ENCODE measurements at regions not wholly inside any gene's neighbourhood (a gene's known extent, or its start where the extent isn't known, plus 50 kb on each side); places are given as distances from the start of the nearest gene placed in this dataset.

DNA sequence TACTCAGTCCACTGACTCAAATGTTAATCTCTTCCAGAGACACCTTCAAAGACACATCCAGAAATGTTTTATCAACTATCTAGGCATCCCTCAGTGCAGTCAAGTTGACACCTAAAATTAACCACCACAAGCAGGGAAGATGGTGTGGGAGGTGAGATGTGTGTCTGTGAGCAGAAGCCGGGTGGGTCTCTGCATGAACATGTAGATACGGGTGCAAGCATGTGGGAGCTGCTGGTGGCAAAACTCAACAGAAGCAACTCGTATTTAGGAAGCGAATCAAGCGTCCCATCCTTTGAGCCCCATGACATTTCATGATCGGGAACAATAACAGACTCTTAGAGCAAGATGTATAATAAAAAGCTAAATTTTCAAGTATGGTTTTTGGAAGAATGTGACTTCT lies 110.0 kb upstream of the C14orf180 start:
- Histone ChIP-seq H3F3A (ENCODE audit: insufficient read depth, low read length, poor library complexity, severe bottlenecking) (no peaks in the 10 kb centered on the region), H4K20me1 (ENCODE audit: insufficient read depth) (no peaks in the 10 kb centered on the region), H3K79me2 (replicated peaks; ENCODE audit: insufficient read depth, low read length) (no peaks in the 10 kb centered on the region), H3K4me3 (ENCODE audit: low read length) (no peak overlapping the region), H3K27me3 (ENCODE audit: insufficient read depth, low read depth, low read length) (no peaks in the 10 kb centered on the region), H3K9me3 (ENCODE audit: low read length) (no peaks in the 10 kb centered on the region), H3K4me2 (ENCODE audit: low read length) (no peak overlapping the region), H3K9ac (ENCODE audit: low read length) (no peak overlapping the region), H3K27ac (ENCODE audit: low read length) (no peak overlapping the region), H2AFZ (ENCODE audit: low read depth, low read length) (no peak overlapping the region), H3K36me3 (ENCODE audit: insufficient read depth, low read length) (no peaks in the 10 kb centered on the region), H3K9me2 (ENCODE audit: insufficient read depth, low read length) (no peaks in the 10 kb centered on the region)
- TF ChIP-seq SMC3 (conservative IDR thresholded peaks at IDR 0.05; ENCODE audit: poor library complexity): no peak
- TF ChIP-seq EZH2 (IDR thresholded peaks at IDR 0.05; ENCODE audit: borderline replicate concordance, insufficient read depth, low read length, poor library complexity, severe bottlenecking): no peak
- no peak for TF ChIP-seq REST (IDR thresholded peaks at IDR 0.05; ENCODE audit: borderline replicate concordance)
- no peak for TF ChIP-seq CTCF (IDR thresholded peaks at IDR 0.05; ENCODE audit: poor library complexity, severe bottlenecking)
- no peak for TF ChIP-seq RAD21 (conservative IDR thresholded peaks at IDR 0.05)
- TF ChIP-seq POLR2AphosphoS5 (IDR thresholded peaks at IDR 0.05): no peak
- TF ChIP-seq TAF1 (IDR thresholded peaks at IDR 0.05; ENCODE audit: low read depth): no peak
- no peak for TF ChIP-seq MXI1 (conservative IDR thresholded peaks at IDR 0.05; ENCODE audit: poor library complexity, severe bottlenecking)
- TF ChIP-seq EP300 (conservative IDR thresholded peaks at IDR 0.05; ENCODE audit: poor library complexity, severe bottlenecking): no peak

DNA sequence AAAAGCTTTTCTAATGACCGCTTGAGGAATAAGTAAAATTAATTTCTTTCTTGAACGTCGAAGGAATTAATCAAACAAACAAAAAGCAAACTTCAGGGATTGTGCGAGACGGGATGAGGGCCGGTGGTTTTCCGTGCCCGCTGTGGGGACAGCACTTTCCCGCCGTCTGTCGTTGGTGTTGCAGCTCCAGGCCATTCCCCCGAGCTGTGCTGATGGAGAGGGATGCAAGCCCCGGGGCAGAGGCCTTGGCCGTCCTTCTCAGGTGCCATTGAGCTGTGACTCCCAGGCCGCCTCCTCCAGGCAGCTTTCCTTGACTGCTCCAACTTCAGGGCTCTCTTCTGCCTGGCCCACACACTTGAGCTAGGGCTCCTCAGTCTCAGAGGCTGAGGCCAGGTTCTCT lies 109.0 kb upstream of the C14orf180 start:
- Histone ChIP-seq H3K9me3 (ENCODE audit: low read length) (no peaks in the 10 kb centered on the region), H3K79me2 (replicated peaks; ENCODE audit: insufficient read depth, low read length) (no peaks in the 10 kb centered on the region), H3K27me3 (ENCODE audit: insufficient read depth, low read depth, low read length) (no peaks in the 10 kb centered on the region), H2AFZ (ENCODE audit: low read depth, low read length) (no peak overlapping the region), H3K9ac (ENCODE audit: low read length) (no peak overlapping the region), H3K36me3 (ENCODE audit: insufficient read depth, low read length) (no peaks in the 10 kb centered on the region), H4K20me1 (ENCODE audit: insufficient read depth) (no peaks in the 10 kb centered on the region), H3K4me3 (ENCODE audit: low read length) (no peak overlapping the region), H3F3A (ENCODE audit: insufficient read depth, low read length, poor library complexity, severe bottlenecking) (no peaks in the 10 kb centered on the region), H3K9me2 (ENCODE audit: insufficient read depth, low read length) (no peaks in the 10 kb centered on the region), H3K4me2 (ENCODE audit: low read length) (no peak overlapping the region), H3K27ac (ENCODE audit: low read length) (no peak overlapping the region)
- TF ChIP-seq CTCF (IDR thresholded peaks at IDR 0.05; ENCODE audit: poor library complexity, severe bottlenecking): no peak
- TF ChIP-seq REST (IDR thresholded peaks at IDR 0.05; ENCODE audit: borderline replicate concordance): no peak
- TF ChIP-seq RAD21 (conservative IDR thresholded peaks at IDR 0.05): no peak
- TF ChIP-seq EZH2 (IDR thresholded peaks at IDR 0.05; ENCODE audit: borderline replicate concordance, insufficient read depth, low read length, poor library complexity, severe bottlenecking): no peak
- TF ChIP-seq EP300 (conservative IDR thresholded peaks at IDR 0.05; ENCODE audit: poor library complexity, severe bottlenecking): no peak
- TF ChIP-seq POLR2AphosphoS5 (IDR thresholded peaks at IDR 0.05): no peak
- TF ChIP-seq MXI1 (conservative IDR thresholded peaks at IDR 0.05; ENCODE audit: poor library complexity, severe bottlenecking): no peak
- no peak for TF ChIP-seq TAF1 (IDR thresholded peaks at IDR 0.05; ENCODE audit: low read depth)
- no peak for TF ChIP-seq SMC3 (conservative IDR thresholded peaks at IDR 0.05; ENCODE audit: poor library complexity)
